ENCODE measurements at regions not wholly inside any gene's neighbourhood (a gene's known extent, or its start where the extent isn't known, plus 50 kb on each side); places are given as distances from the start of the nearest gene placed in this dataset.

GRCh38 chr4:107392951-107393350, 327.1 kb downstream of the PAPSS1 start:
- H3K4me3 ChIP-seq (ENCODE audit: low read depth, low read length) = no peak overlapping the region
- no peak for DNase-seq (ENCODE audit: low read depth)
- TF ChIP-seq CTCF (IDR thresholded peaks at IDR 0.05; ENCODE audit: insufficient read depth, low read length) = no peak

DNA sequence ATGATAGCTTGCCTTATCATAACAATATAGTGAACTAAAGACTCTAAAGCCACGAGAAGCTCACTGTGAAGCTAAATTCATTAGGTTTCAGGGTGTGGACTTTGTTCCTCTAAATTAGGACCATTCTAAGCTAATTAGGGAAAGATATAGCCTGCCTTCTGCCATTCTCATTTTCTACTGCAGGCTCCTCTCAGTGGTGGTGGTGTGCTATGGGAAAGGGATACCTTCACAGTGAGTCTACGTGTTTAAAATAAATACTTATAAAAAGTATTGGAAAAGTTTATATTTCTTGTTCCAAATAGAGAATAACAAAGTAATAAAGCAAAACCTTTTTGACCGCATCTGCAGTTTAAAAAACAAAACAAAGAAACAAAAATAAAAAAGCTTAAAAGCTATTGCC, 327.7 kb downstream of the PAPSS1 start:
- TF ChIP-seq CTCF (IDR thresholded peaks at IDR 0.05; ENCODE audit: insufficient read depth, low read length) = no peak
- no peak overlapping the region for H3K4me3 ChIP-seq (ENCODE audit: low read depth, low read length)
- no peak for DNase-seq (ENCODE audit: low read depth)

GRCh38 chr4:107391630-107392028, 328.4 kb downstream of the PAPSS1 start:
- TF ChIP-seq CTCF (IDR thresholded peaks at IDR 0.05; ENCODE audit: insufficient read depth, low read length) = no peak
- DNase-seq (ENCODE audit: low read depth) = no peak
- H3K4me3 ChIP-seq (ENCODE audit: low read depth, low read length) = no peak overlapping the region

DNA sequence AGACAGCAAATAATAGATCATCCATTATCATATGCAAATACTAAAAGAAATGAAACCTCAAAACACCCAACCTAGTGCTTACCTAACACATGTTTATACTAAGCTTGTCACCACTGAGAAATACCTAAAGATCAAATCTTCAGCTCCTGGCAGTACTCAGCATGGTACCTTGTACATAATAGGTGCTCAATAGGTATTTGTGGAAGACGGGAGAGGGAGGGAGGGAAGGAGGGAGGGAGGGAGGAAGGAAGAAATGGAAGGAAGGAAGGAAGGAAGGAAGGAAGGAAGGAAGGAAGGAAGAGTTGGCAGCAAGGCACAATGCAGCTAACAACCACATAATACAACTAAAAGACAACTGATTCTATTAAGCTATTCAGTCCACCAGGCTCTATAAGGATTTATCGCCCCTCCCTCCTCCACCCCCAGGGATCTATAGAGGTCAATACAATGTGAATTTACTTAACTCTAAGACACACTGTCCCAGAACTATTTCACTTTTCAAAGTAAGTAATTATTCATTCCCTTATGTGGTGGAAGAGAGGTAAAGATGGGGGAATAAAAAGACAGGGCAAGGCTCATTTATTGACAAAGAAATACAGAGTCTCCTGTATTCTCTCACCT, 328.9 kb downstream of the PAPSS1 start:
- TF ChIP-seq CTCF (IDR thresholded peaks at IDR 0.05; ENCODE audit: insufficient read depth, low read length) = no peak

GRCh38 chr4:107389965-107390364, 330.1 kb downstream of the PAPSS1 start:
- no peak for DNase-seq (ENCODE audit: low read depth)
- H3K4me3 ChIP-seq (ENCODE audit: low read depth, low read length) = no peak overlapping the region
- no peak for TF ChIP-seq CTCF (IDR thresholded peaks at IDR 0.05; ENCODE audit: insufficient read depth, low read length)

More for the DNA sequence above, 328.9 kb downstream of the PAPSS1 start:
- no peak for DNase-seq (ENCODE audit: low read depth)
- H3K4me3 ChIP-seq (ENCODE audit: low read depth, low read length) = no peak overlapping the region

GRCh38 chr4:107388736-107389274, 331.2 kb downstream of the PAPSS1 start:
- no peak for TF ChIP-seq CTCF (IDR thresholded peaks at IDR 0.05; ENCODE audit: insufficient read depth, low read length)
- no peak overlapping the region for H3K4me3 ChIP-seq (ENCODE audit: low read depth, low read length)
- no peak for DNase-seq (ENCODE audit: low read depth)
